22Rv1 (cell line): ENCODE measurements at regions not wholly inside any gene's neighbourhood (a gene's known extent, or its start where the extent isn't known, plus 50 kb on each side); places are given as distances from the start of the nearest gene placed in this dataset.

Experiments
- H3K27ac ChIP-seq: fragments of 450-650 bp; 2 replicates; pipeline ENCODE4 v1.5.1; 2017
- CTCF ChIP-seq: fragments of 450-650 bp; IDR thresholded peaks from 2 replicates; pipeline ENCODE4 v1.5.1; 2017; ENCODE audit warnings: mild to moderate bottlenecking
- ZFX ChIP-seq: fragments of 450-650 bp; IDR thresholded peaks from 2 replicates; pipeline ENCODE4 v1.6.1; 2017; ENCODE audit warnings: antibody characterized with exemption, borderline replicate concordance

- TF ChIP-seq ZFX (no peak), CTCF (no peak)
- H3K27ac ChIP-seq = no peak overlapping the region
These were observed 76.8 kb upstream of the AKR1E2 start for GRCh38 chr10:4749271-4749574.

- no peak for TF ChIP-seq CTCF
- no peak for TF ChIP-seq ZFX
- H3K27ac ChIP-seq = no peak overlapping the region
These were observed 77.3 kb upstream of the AKR1E2 start for GRCh38 chr10:4748491-4749270.

- no peak overlapping the region for H3K27ac ChIP-seq
- TF ChIP-seq CTCF (no peak), ZFX (no peak)
These were observed 83.8 kb upstream of the AKR1E2 start for GRCh38 chr10:4742217-4742616.

- TF ChIP-seq ZFX (no peak), CTCF (no peak)
- no peak overlapping the region for H3K27ac ChIP-seq
These were observed 85.5 kb upstream of the AKR1E2 start for GRCh38 chr10:4740471-4740870.

- TF ChIP-seq CTCF (no peak), ZFX (no peak)
- no peak overlapping the region for H3K27ac ChIP-seq
These were observed 89.4 kb upstream of the AKR1E2 start for GRCh38 chr10:4736608-4737007.

- TF ChIP-seq CTCF = no peak
- TF ChIP-seq ZFX = no peak
- H3K27ac ChIP-seq = no peak overlapping the region
These were observed 89.8 kb upstream of the AKR1E2 start for GRCh38 chr10:4736183-4736582.

GRCh38 chr10:4733843-4734224 is 92.2 kb upstream of the AKR1E2 start:
- TF ChIP-seq ZFX (no peak), CTCF (no peak)

More at GRCh38 chr10:4733843-4734224, 92.2 kb upstream of the AKR1E2 start:
- no peak overlapping the region for H3K27ac ChIP-seq
